ENCODE measurements at regions not wholly inside any gene's neighbourhood (a gene's known extent, or its start where the extent isn't known, plus 50 kb on each side); places are given as distances from the start of the nearest gene placed in this dataset.

DNA sequence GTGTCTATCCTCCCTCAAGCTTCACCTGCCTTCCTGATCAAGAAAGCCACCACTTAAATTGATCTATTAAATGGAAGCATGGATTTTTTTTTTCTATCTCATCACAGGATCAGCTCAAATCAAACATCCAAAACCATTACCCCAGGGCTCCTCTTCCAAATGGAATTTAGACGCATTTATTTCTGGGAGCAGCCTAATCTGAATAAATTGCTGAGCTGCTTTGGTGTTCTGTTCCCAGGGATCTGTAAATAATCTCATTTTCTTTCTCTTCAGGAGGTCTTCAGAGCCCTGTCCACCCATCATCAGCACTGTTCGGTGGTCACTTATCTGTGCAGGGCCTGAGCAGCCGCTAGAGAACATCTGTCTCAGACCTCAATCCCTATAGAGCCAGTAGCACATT lies 695.4 kb upstream of the TMEM132C start:
- peaks cover 0 to 3% of the 10 kb centered on the region in 2 donors for H3K4me1 ChIP-seq (ENCODE audit: control insufficient read depth in 2 of 2, insufficient read depth in 1 of 2, low read depth in 1 of 2, low read length in 2 of 2)
- H3K9me3 ChIP-seq (replicated peaks in 1 of 2; ENCODE audit: control insufficient read depth in 2 of 2, insufficient read depth in 1 of 2, low read depth in 1 of 2, low read length in 2 of 2) = no peaks in the 10 kb centered on the region
- no peak overlapping the region for H3K18ac ChIP-seq (ENCODE audit: low read length)
- peaks cover 0 to 1% (median 0%) of the 10 kb centered on the region in 3 experiments for H3K27me3 ChIP-seq (ENCODE audit: control insufficient read depth in 3 of 3, insufficient read depth in 3 of 3, low read depth in 1 of 3, low read length in 3 of 3)
- H3K23ac ChIP-seq (ENCODE audit: low read depth, low read length, poor library complexity) = no peak overlapping the region
- no peaks in the 10 kb centered on the region for H3K79me1 ChIP-seq (ENCODE audit: low read depth, low read length)
- no peak overlapping the region for H2AFZ ChIP-seq (ENCODE audit: low read length)
- H2BK120ac ChIP-seq (ENCODE audit: low read depth, low read length) = no peak overlapping the region
- no peak overlapping the region for H3K4me3 ChIP-seq (ENCODE audit: low read length in 2 of 2)
- H2AK5ac ChIP-seq (ENCODE audit: low read depth, low read length) = no peak overlapping the region
- H2BK12ac ChIP-seq (ENCODE audit: low read length) = no peak overlapping the region
- H3K4ac ChIP-seq (ENCODE audit: low read length) = no peak overlapping the region
- no peaks in the 10 kb centered on the region for H3K36me3 ChIP-seq (replicated peaks in 1 of 2; ENCODE audit: control insufficient read depth in 2 of 2, insufficient read depth in 2 of 2, low read length in 2 of 2)
- H2BK15ac ChIP-seq (ENCODE audit: low read length) = no peak overlapping the region
- H2BK5ac ChIP-seq (ENCODE audit: low read length) = no peak overlapping the region
- WGBS, 2 donors (ENCODE audit: extremely low coverage in 2 of 2, insufficient read length in 2 of 2, insufficient replicate concordance in 1 of 2) = no CpG with 5 or more reads among the region's 3 CpGs
- H3K14ac ChIP-seq (ENCODE audit: low read length) = no peak overlapping the region
- no peak overlapping the region for H3K9ac ChIP-seq (ENCODE audit: low read depth, low read length, poor library complexity)
- no peak overlapping the region for H4K8ac ChIP-seq (ENCODE audit: low read depth, low read length)
- no peak for DNase-seq (ENCODE audit: low spot score)
- H3K27ac ChIP-seq (replicated peaks; ENCODE audit: low read length) = no peak overlapping the region
- H4K91ac ChIP-seq (ENCODE audit: low read depth, low read length, poor library complexity) = no peak overlapping the region
- H3K4me2 ChIP-seq (ENCODE audit: insufficient read depth, low read length, poor library complexity, severe bottlenecking) = no peak overlapping the region

DNA sequence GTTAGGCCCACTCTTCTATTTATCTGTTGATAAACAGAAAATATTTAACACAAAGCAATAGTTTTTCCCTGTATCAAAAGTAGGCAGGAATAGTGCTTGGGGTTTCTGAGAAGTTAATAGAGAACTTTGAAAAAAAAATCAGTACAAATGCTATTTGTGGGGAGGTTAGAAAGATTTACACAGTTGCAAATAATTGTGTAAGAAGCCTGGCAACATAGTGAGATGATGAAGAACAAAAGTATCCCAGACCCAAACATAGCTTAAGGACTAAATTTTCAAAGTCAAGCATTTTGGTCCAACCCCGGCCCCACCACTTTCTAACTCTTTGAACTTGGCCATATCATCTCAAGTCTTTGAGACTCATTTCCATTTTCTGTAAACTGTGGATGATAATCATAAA lies 687.5 kb upstream of the TMEM132C start:
- no peak overlapping the region for H2BK12ac ChIP-seq (ENCODE audit: low read length)
- H2BK15ac ChIP-seq (ENCODE audit: low read length) = no peak overlapping the region
- H3K14ac ChIP-seq (ENCODE audit: low read length) = no peak overlapping the region
- no peak overlapping the region for H4K91ac ChIP-seq (ENCODE audit: low read depth, low read length, poor library complexity)
- no peak overlapping the region for H3K18ac ChIP-seq (ENCODE audit: low read length)
- no CpG with 5 or more reads among the region's 1 CpG for WGBS, 2 donors (ENCODE audit: extremely low coverage in 2 of 2, insufficient read length in 2 of 2, insufficient replicate concordance in 1 of 2)
- H2BK5ac ChIP-seq (ENCODE audit: low read length) = no peak overlapping the region
- no peak overlapping the region for H2BK120ac ChIP-seq (ENCODE audit: low read depth, low read length)
- no peak for DNase-seq (ENCODE audit: low spot score)
- H3K79me1 ChIP-seq (ENCODE audit: low read depth, low read length) = no peaks in the 10 kb centered on the region
- H2AK5ac ChIP-seq (ENCODE audit: low read depth, low read length) = no peak overlapping the region
- no peak overlapping the region for H2AFZ ChIP-seq (ENCODE audit: low read length)
- H3K4me2 ChIP-seq (ENCODE audit: insufficient read depth, low read length, poor library complexity, severe bottlenecking) = no peak overlapping the region
- no peak overlapping the region for H3K4me3 ChIP-seq (ENCODE audit: low read length in 2 of 2)
- peaks cover 0 to 5% of the 10 kb centered on the region in 2 donors for H3K4me1 ChIP-seq (ENCODE audit: control insufficient read depth in 2 of 2, insufficient read depth in 1 of 2, low read depth in 1 of 2, low read length in 2 of 2)
- no peaks in the 10 kb centered on the region for H3K36me3 ChIP-seq (replicated peaks in 1 of 2; ENCODE audit: control insufficient read depth in 2 of 2, insufficient read depth in 2 of 2, low read length in 2 of 2)
- H3K27me3 ChIP-seq (ENCODE audit: control insufficient read depth in 3 of 3, insufficient read depth in 3 of 3, low read depth in 1 of 3, low read length in 3 of 3) = no peaks in the 10 kb centered on the region
- no peak overlapping the region for H3K4ac ChIP-seq (ENCODE audit: low read length)
- no peak overlapping the region for H3K9ac ChIP-seq (ENCODE audit: low read depth, low read length, poor library complexity)
- H4K8ac ChIP-seq (ENCODE audit: low read depth, low read length) = no peak overlapping the region
- H3K23ac ChIP-seq (ENCODE audit: low read depth, low read length, poor library complexity) = no peak overlapping the region
- no peaks in the 10 kb centered on the region for H3K9me3 ChIP-seq (replicated peaks in 1 of 2; ENCODE audit: control insufficient read depth in 2 of 2, insufficient read depth in 1 of 2, low read depth in 1 of 2, low read length in 2 of 2)
- no peak overlapping the region for H3K27ac ChIP-seq (replicated peaks; ENCODE audit: low read length)

- H2AK5ac ChIP-seq (ENCODE audit: low read depth, low read length) = peak overlapping the region; percentile 61
- no peaks in the 10 kb centered on the region for H3K79me1 ChIP-seq (ENCODE audit: low read depth, low read length)
- no peak overlapping the region for H3K27ac ChIP-seq (replicated peaks; ENCODE audit: low read length)
- H2BK15ac ChIP-seq (ENCODE audit: low read length) = no peak overlapping the region
- H3K18ac ChIP-seq (ENCODE audit: low read length) = no peak overlapping the region
- peaks cover 0 to 3% of the 10 kb centered on the region in 2 donors for H3K4me1 ChIP-seq (ENCODE audit: control insufficient read depth in 2 of 2, insufficient read depth in 1 of 2, low read depth in 1 of 2, low read length in 2 of 2)
- no peak overlapping the region for H3K4ac ChIP-seq (ENCODE audit: low read length)
- H2BK5ac ChIP-seq (ENCODE audit: low read length) = no peak overlapping the region
- no peaks in the 10 kb centered on the region for H3K36me3 ChIP-seq (replicated peaks in 1 of 2; ENCODE audit: control insufficient read depth in 2 of 2, insufficient read depth in 2 of 2, low read length in 2 of 2)
- H3K4me3 ChIP-seq (ENCODE audit: low read length in 2 of 2) = no peak overlapping the region
- no peak for DNase-seq (ENCODE audit: low spot score)
- no peak overlapping the region for H3K14ac ChIP-seq (ENCODE audit: low read length)
- no peak overlapping the region for H2BK120ac ChIP-seq (ENCODE audit: low read depth, low read length)
- no peak overlapping the region for H3K9ac ChIP-seq (ENCODE audit: low read depth, low read length, poor library complexity)
- no peak overlapping the region for H4K8ac ChIP-seq (ENCODE audit: low read depth, low read length)
- H2AFZ ChIP-seq (ENCODE audit: low read length) = no peak overlapping the region
- no peak overlapping the region for H2BK12ac ChIP-seq (ENCODE audit: low read length)
- H4K91ac ChIP-seq (ENCODE audit: low read depth, low read length, poor library complexity) = no peak overlapping the region
- no peaks in the 10 kb centered on the region for H3K27me3 ChIP-seq (ENCODE audit: control insufficient read depth in 3 of 3, insufficient read depth in 3 of 3, low read depth in 1 of 3, low read length in 3 of 3)
- no CpG with 5 or more reads among the region's 6 CpGs for WGBS, 2 donors (ENCODE audit: extremely low coverage in 2 of 2, insufficient read length in 2 of 2, insufficient replicate concordance in 1 of 2)
- H3K4me2 ChIP-seq (ENCODE audit: insufficient read depth, low read length, poor library complexity, severe bottlenecking) = no peak overlapping the region
- no peaks in the 10 kb centered on the region for H3K9me3 ChIP-seq (replicated peaks in 1 of 2; ENCODE audit: control insufficient read depth in 2 of 2, insufficient read depth in 1 of 2, low read depth in 1 of 2, low read length in 2 of 2)
- no peak overlapping the region for H3K23ac ChIP-seq (ENCODE audit: low read depth, low read length, poor library complexity)
These were observed 684.9 kb upstream of the TMEM132C start for GRCh38 chr12:127582074-127582473.

GRCh38 chr12:127583041-127583440 lies 683.9 kb upstream of the TMEM132C start:
- H3K36me3 ChIP-seq (replicated peaks in 1 of 2; ENCODE audit: control insufficient read depth in 2 of 2, insufficient read depth in 2 of 2, low read length in 2 of 2) = no peaks in the 10 kb centered on the region
- H4K8ac ChIP-seq (ENCODE audit: low read depth, low read length) = no peak overlapping the region
- H3K14ac ChIP-seq (ENCODE audit: low read length) = no peak overlapping the region
- H3K9me3 ChIP-seq (replicated peaks in 1 of 2; ENCODE audit: control insufficient read depth in 2 of 2, insufficient read depth in 1 of 2, low read depth in 1 of 2, low read length in 2 of 2) = no peaks in the 10 kb centered on the region
- no peak overlapping the region for H3K18ac ChIP-seq (ENCODE audit: low read length)
- H3K27me3 ChIP-seq (ENCODE audit: control insufficient read depth in 3 of 3, insufficient read depth in 3 of 3, low read depth in 1 of 3, low read length in 3 of 3) = no peaks in the 10 kb centered on the region
- WGBS, 2 donors (ENCODE audit: extremely low coverage in 2 of 2, insufficient read length in 2 of 2, insufficient replicate concordance in 1 of 2) = no CpG with 5 or more reads among the region's 4 CpGs
- H3K9ac ChIP-seq (ENCODE audit: low read depth, low read length, poor library complexity) = no peak overlapping the region
- no peak overlapping the region for H3K4me3 ChIP-seq (ENCODE audit: low read length in 2 of 2)
- H3K4me1 ChIP-seq (ENCODE audit: control insufficient read depth in 2 of 2, insufficient read depth in 1 of 2, low read depth in 1 of 2, low read length in 2 of 2) = peaks cover 0 to 3% of the 10 kb centered on the region in 2 donors
- H2BK5ac ChIP-seq (ENCODE audit: low read length) = no peak overlapping the region
- no peak for DNase-seq (ENCODE audit: low spot score)
- no peak overlapping the region for H3K27ac ChIP-seq (replicated peaks; ENCODE audit: low read length)
- no peak overlapping the region for H2BK12ac ChIP-seq (ENCODE audit: low read length)
- no peak overlapping the region for H2AK5ac ChIP-seq (ENCODE audit: low read depth, low read length)
- no peak overlapping the region for H3K4me2 ChIP-seq (ENCODE audit: insufficient read depth, low read length, poor library complexity, severe bottlenecking)
- no peak overlapping the region for H2AFZ ChIP-seq (ENCODE audit: low read length)
- no peak overlapping the region for H3K23ac ChIP-seq (ENCODE audit: low read depth, low read length, poor library complexity)
- no peak overlapping the region for H2BK120ac ChIP-seq (ENCODE audit: low read depth, low read length)
- no peak overlapping the region for H3K4ac ChIP-seq (ENCODE audit: low read length)
- no peak overlapping the region for H4K91ac ChIP-seq (ENCODE audit: low read depth, low read length, poor library complexity)
- no peak overlapping the region for H2BK15ac ChIP-seq (ENCODE audit: low read length)
- no peaks in the 10 kb centered on the region for H3K79me1 ChIP-seq (ENCODE audit: low read depth, low read length)
